Activated CD4-positive, alpha-beta T cell treated with anti-CD3 and anti-CD28 coated beads, Interleukin-2, amount 50 U/mL, for 16 hours (primary cell): ENCODE measurements at regions not wholly inside any gene's neighbourhood (a gene's known extent, or its start where the extent isn't known, plus 50 kb on each side); places are given as distances from the start of the nearest gene placed in this dataset.
"Not testable (repeated sequence)": the region's sequence is repeated elsewhere in the genome, so short reads cannot be mapped to it uniquely, and the experiment has no call there.

ENCODE experiments used
- DNase-seq: peaks from one replicate; pipeline ENCODE4 v3.0.0-alpha.2; 2020

DNA sequence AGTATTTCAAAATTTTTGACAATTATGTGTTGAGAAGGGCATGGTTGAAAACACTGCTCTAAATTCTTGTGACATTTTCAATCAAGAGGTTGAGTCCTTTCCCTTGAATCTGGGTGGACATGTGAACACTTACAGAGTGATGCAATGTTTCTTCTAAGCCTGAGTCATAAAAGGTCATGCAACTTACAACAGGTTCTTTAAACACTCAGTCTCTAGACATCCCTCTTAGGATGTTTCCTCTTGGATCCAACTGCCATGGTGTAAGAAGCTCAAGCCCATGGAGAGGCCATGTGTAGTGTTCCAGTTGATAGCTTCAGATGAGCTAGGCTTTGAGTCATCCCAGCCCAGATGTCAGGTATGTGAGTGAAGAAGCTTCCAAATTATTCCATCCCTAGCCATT, 232.2 kb upstream of the MAOA start:
- no peak for DNase-seq

GRCh38 chrX:43436517-43436916, 219.6 kb upstream of the MAOA start:
- no peak for DNase-seq

DNA sequence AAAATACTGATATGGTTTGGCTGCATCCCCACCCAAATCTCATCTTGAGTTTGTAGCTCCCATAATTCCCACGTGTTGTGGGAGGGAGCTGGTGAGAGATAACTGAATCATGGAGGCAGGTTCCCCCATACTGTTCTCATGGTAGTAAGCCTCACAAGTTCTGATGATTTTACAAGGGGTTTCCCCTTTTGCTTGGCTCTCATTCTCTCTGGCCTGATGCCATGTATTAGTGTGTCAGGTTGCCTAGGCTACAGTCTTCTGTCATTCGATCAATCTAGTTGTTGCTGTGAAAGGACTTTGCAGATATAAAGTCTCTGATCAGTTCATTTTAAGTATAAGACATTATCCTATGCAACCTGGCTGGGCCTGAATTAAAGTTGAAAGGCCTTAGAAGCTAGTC, 209.3 kb upstream of the MAOA start:
- no peak for DNase-seq

DNA sequence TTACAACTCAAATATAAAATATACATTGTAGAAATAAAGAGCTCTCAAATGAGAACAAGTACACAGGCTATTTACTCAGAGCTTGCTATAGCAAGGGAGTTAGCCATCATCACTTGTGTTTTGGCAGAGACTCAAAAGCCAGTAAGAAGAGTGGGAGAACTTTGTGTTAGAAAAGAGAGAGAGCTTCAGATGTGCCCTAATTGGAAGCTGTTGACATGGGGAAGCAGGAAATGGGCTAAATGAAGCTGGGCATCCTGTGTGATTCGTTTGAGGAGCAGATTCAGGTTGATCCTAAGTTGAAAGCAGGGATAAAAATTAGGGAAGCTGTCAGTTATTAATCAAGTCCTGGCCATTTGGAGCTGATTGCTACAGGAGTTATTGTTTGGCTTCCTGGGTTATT, 207.4 kb upstream of the MAOA start:
- no peak for DNase-seq

- no peak for DNase-seq
Observed at GRCh38 chrX:43450355-43450754, 205.7 kb upstream of the MAOA start.

DNA sequence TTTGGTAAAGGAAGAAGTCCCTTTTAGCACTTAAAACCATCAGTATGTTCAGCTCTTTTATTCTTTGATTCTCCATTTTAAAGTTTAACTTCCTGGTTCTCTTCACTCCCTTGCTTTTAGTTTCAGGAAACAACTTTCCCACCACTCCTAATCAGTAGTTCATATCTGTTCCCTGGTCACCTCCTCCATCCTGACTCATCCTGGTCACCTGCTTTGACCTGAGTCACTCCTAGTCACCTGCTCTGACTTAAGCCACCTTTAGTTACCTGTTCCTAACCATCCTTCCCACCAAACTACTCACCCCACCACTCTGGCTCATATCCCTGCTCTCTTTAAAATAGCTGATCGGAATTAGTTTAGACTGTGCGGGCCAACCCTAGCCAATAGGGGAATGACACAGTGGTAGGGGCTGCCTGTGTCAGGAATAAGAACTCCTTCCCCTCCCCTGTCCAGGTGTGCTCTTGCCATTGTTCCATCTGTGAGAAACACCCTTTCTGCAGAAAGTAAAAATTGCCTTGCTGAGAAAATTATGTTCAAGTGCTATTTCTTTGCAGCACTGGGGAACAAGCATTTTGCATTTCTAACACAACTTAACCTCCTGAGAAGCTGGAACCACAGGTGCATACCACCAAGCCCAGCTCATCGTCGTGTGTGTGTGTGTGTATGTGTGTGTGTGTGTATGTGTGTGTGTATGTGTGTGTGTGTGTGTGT, 204.0 kb upstream of the MAOA start:
- DNase-seq, result not testable (repeated sequence)

DNA sequence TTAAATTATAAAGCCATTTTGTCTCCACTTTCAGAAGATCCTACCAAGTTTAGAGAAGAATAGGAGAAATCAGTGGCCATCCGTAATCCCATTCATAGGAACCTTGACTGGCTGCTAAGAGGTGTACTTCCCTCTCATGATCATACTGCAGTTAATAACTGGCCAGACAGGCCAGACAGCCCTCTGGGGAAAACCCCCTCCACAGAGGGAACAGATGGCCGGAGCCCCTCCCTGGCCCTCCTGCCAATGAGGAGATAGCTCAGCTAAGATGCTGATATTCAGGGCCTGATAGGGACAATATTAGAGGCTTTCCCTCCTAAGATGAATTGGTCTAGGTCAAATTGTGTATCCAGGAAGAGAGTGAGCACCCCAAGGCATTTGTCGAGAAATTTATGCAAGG, 200.0 kb upstream of the MAOA start:
- DNase-seq, result no peak

DNA sequence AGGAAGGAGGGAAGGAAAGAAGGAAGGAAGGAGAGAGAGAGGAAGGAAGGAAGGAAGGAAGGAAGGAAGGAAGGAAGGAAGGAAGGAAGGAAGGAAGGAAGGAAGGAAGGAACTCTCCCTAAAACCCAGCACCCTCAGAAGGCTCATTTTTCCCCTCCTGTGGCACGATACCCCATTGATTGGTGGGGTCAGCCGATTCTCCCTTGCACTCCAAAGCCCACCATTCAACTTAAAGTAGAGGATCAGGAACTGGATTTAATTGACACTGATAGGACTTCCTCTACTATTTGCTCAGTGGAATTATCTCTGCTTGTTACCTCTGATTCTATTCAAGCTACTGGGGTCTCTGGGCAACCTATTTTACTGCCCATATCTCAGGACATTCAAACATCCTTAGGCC, 199.2 kb upstream of the MAOA start:
- no peak for DNase-seq

GRCh38 chrX:43467608-43468234, 188.4 kb upstream of the MAOA start:
- DNase-seq, result no peak

DNA sequence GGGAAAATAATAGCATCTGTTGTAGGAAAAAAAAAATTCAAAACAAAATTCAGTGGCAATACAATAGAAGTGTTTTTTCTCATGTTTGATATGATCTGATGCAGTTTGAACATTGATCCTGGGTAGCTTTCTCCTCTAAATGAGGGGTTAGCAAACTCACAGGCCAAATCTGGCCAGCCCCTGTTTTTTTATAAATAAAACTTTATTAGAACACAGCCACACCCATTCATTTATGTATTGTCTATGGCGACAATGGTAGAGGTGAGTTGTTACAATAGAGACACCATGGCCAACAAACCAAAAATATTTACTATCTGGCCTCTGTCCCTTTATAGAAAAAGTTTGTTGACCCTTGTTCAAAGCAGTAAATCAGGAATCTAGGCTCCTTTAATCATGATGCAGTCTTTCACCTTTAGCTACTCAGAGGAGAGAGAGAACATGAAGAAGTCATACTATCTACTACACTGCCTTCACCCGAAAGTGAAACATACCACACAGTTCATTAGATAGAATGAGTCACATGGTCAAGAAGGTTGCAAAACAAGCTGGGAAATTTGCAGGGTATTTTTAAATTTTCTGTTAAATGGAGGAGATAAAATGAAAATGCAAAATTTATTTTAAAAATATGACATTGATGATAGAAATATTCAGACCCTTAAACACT, 186.6 kb upstream of the MAOA start:
- no peak for DNase-seq

GRCh38 chrX:43474321-43474720, 181.8 kb upstream of the MAOA start:
- no peak for DNase-seq

DNA sequence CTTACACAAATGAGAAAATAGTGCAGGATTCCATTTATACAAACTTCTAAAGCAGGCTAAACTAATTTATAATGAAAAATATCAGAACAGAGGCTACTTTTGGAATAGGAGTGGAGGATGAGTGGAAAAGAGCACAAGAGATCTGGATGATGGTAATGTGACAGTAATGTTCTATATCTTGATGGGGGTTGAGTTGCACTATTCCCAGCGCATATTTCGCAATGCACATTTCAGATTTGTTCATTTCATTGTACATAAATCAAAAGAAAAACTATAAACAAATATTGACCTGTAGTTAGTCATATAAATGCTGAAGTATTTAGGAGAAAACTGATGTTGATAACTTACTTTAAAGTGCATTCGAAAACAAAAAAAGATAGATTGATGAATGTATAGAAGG, 177.0 kb upstream of the MAOA start:
- no peak for DNase-seq

DNA sequence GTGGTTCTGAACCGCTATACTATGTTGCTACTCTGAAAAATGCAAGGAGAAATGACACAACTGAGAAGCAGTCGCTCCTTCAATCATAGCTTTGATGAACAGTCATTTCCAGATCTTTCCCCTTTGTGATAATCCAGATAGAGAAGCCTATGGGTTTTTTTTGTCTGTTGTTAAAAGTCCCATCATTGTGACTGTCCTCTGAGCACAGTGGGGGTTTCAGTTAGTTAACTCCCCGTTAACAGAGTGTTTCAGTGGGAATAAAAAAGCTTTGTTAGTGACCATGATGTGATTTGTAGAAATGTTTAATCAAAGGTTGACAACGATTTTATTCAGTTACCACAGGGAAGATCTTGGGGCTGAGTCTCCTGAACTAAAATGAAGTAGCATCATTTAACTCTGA, 176.2 kb upstream of the MAOA start:
- DNase-seq, result no peak

GRCh38 chrX:43481576-43481975, 174.5 kb upstream of the MAOA start:
- DNase-seq, result no peak

DNA sequence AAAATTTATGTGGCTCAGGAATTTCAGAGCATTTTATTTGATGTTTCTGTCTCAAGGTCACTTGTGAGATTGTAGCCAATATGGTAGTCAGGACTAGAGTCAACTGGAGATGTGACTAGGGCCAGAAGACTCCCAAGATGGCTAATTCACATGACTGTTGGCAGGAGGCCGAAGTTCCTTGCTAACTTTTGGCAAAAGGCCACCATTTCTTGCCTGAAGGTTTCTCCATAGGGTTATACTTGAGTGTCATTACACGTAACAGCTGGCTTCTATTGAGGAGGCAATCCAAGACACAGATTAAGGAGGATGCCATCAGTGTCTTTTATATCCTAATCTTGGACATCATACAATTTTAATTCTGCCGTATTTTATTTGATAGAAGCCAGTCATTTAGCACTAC, 162.3 kb upstream of the MAOA start:
- no peak for DNase-seq

DNA sequence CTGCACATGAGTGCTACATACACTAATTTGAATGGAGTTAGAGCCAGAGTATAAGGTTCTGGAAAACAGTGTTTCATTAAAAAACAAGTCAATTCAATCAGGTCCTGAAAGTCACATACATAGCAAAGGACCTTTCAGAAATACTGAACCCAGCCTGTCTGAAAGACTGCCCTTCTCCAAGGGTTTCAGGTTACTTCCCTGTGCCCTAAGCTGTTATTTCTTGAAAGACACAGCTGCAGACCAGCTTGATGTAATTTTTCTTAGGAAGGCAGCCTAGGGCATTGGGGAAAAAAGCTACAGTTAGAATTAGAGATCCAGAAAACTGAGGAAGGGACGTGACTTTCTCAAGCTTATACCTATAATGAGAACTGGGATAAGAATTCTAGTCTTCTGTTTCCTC, 155.9 kb upstream of the MAOA start:
- no peak for DNase-seq

- DNase-seq, result no peak
Observed at GRCh38 chrX:43500996-43501694, 155.0 kb upstream of the MAOA start.

DNA sequence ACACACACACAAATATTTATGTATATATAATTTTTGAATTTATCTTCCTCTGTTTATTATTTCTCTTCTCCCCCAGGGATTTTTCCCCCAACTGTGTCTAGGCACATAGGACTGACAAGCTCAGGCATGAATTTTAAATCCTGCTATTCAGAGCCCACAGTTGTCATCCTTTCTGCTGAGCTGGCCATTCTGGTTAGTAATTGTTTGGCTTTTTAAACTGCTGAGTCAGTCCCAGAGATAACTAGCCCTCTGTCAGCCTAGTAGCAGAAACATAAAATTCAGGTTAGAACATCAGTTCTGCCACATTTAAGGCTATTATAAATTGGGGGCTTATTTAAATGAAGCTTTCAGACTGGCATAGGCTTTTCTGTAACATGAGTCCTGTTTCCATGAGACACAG, 151.7 kb upstream of the MAOA start:
- DNase-seq, result no peak

DNA sequence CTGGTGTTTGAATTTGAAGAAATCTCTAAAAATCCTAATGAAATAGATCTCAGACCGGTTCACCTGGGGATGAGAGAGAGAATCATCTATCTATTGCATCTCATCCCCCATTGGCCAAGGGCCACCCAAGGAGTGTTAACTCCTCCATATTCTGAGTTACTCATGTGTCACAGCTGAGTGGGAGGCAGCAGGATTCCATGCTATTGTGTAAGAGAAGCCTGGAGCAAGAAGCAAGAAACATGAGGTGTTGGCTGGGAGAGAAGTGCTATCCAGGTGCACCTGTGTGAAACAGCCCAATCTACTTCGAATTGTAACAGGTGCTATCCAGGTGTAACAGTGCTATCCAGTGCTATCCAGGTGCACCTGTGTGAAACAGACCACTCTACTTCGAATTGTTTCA, 150.3 kb upstream of the MAOA start:
- DNase-seq, result no peak

DNA sequence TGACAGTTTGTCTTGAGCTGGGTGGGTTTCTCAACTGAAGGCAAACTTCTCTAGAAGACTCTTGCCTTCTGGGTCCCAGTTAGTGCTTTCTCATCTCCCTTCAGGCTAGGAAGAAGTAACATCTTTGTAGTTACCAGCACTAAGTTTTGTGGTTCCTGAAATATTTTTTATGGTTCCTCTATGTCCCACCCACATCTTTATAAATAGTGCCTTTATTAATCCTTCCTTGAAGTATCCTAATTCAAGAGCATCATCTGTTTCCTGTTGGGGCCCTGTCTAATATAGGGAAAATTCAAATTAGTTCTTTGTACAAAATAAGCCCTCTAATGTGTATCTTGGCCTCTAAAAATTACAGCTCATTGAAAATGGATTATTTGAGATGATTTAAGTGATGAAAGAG, 147.4 kb upstream of the MAOA start:
- DNase-seq, result no peak

DNA sequence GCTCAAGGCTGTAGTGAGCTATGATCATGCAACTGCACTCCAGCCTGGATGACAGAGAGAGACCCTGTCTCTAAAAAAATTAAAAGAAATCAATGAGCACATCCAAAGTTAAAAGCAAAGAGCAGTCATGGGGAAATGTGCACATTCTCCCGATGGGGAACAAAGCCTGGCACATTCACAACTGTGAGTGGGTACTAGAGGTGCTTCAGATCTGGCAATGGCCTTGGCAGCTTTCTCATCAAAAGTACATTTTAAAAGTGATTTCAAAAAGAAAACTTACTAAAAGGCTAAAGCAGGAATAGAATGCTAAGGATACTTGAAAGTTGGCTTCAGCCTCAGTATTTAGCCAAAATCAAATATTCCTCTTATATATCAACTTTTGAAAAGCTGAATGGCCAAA, 145.9 kb upstream of the MAOA start:
- no peak for DNase-seq

GRCh38 chrX:43513085-43513484, 143.0 kb upstream of the MAOA start:
- no peak for DNase-seq

GRCh38 chrX:43514820-43515219, 141.3 kb upstream of the MAOA start:
- no peak for DNase-seq

DNA sequence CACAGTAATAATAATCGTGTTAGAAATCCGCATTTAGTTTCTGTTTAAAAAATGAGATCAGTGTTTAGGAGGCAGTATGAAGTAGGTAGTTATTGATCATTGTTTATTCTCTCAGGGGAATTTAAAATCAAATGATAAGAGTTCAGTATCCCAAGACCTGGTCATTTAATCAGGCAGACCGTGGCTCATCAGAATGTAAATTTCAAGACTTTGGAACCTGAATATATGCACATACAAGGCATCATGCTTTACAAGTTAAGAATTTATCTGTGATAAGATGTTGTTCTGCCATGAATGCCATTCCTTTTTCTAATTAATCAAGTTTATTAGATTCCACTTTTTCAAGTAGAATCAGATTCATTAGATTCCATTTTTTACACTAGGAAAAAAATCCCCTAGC, 133.5 kb upstream of the MAOA start:
- DNase-seq, result no peak
